Heart left ventricle (tissue), 16 donors: ENCODE measurements at regions not wholly inside any gene's neighbourhood (a gene's known extent, or its start where the extent isn't known, plus 50 kb on each side); places are given as distances from the start of the nearest gene placed in this dataset.

Source experiments
- ATAC-seq, 4 donors: fragments of 200-7000 bp; cut with Tn5 transposase; one replicate each; pipeline ENCODE4 v1.9.1; 2020 to 2022; ENCODE audit warnings: moderate library complexity in 4 of 4, mild to moderate bottlenecking in 3 of 4, moderate number of reproducible peaks in 1 of 4
- DNase-seq, 5 donors: peaks; one replicate each; pipeline ENCODE4 v3.0.0-alpha.2; 2020
- H3K27ac ChIP-seq, 12 donors: fragments of 200-600 bp; sonication (generic) in 4 of 12; one replicate each; pipeline versions ENCODE4 v1.5.0 to v1.8.0; 2016 to 2022; ENCODE audit warnings: mild to moderate bottlenecking in 2 of 12
- H3K27me3 ChIP-seq, 9 donors: fragments of 200-600 bp; sonication (generic) in 2 of 9; one replicate each; pipeline versions ENCODE4 v1.5.1 to v1.8.0; 2016 to 2022; ENCODE audit warnings: mild to moderate bottlenecking in 3 of 9
- H3K36me3 ChIP-seq, 9 donors: fragments of 200-600 bp; sonication (generic) in 2 of 9; one replicate each; pipeline versions ENCODE4 v1.5.0 to v1.8.0; 2018 to 2022; ENCODE audit warnings: mild to moderate bottlenecking in 2 of 9
- H3K4me1 ChIP-seq, 12 donors: fragments of 200-600 bp; sonication (generic) in 4 of 12; one replicate each; pipeline versions ENCODE4 v1.5.0 to v1.8.0; 2016 to 2022; ENCODE audit warnings: mild to moderate bottlenecking in 3 of 12
- H3K4me3 ChIP-seq, 12 donors: fragments of 200-600 bp; sonication (generic) in 4 of 12; one replicate each; pipeline versions ENCODE4 v1.5.0 to v1.8.0; 2017 to 2022; ENCODE audit warnings: mild to moderate bottlenecking in 9 of 12, moderate library complexity in 4 of 12
- H3K9me3 ChIP-seq, 12 donors: fragments of 200-600 bp; sonication (generic) in 4 of 12; one replicate each; pipeline versions ENCODE4 v1.5.0 to v1.8.0; 2016 to 2022; ENCODE audit warnings: mild to moderate bottlenecking in 1 of 12
- POLR2A ChIP-seq, 2 donors: fragments of 450-650 bp; IDR thresholded peaks; one replicate each; pipeline ENCODE4 v1.6.1; 2017; ENCODE audit warnings: antibody characterized with exemption in 2 of 2, mild to moderate bottlenecking in 2 of 2, moderate library complexity in 2 of 2
- WGBS, 4 donors: extraction: QIAGEN DNeasy Blood & Tissue Kit in 2 of 4; methylation state at CpG; one replicate each; pipeline versions ENCODE4 v1.1.5 to v1.1.7; 2013 to 2018; 5-methylcytosine and 5-hydroxymethylcytosine counted together
- intact Hi-C, 10 donors: fragments of 100-400 bp; cut with DNase I; formaldehyde crosslinking; loops; one replicate each; pipeline versions ENCODE4 v1.11.1 to v1.14.2; 2022
- TF ChIP-seq, protein P1 (sequence below), 12 donors: fragments of 200-600 bp; sonication (generic) in 4 of 12; IDR thresholded peaks; one replicate each; pipeline versions ENCODE4 v1.5.0 to v1.8.0; 2018 to 2022; ENCODE audit warnings: antibody characterized with exemption in 12 of 12, mild to moderate bottlenecking in 5 of 12
- donor health status: ischemic (EF 13 %, LVEDD 7.1; RV severe dilation, severe dysfunction).
- donor health status: healthy with polysubstance abuse.
- donor health status: DM: no; HTN: yes; CAD: no.
- donor health status: DM: no; HTN: no; CAD: no.
- donor health status: ischemic (EF 25% LVEDD 6.9; RV normal size, moderate dysfunction).
- donor health status: ischemic (EF 25% LVEDD 5.7; RV mildly dilated, moderate dysfunction).
- donor health status: healthy.
- donor health status: DM: yes; HTN: yes; CAD: no.
- donor health status: ischemic (EF 35%, LVEDD 5.7; RV mildly dilated, moderate dysfunction).
- donor health status: nonischemic (EF 11% LVEDD 7.7; RV severe dilation, severe dysfunction).
- donor health status: DM: yes; HTN: yes; CAD: no.
- donor health status: PGD.
- donor health status: ischemic (EF 29% LVEDD 5.4; RV normal size, mild dysfunction).
- donor health status: nonischemic (EF 23%, LVEDD 6.1; RV moderate dilation, normal function).

- Histone ChIP-seq H3K36me3 (no peaks in the 10 kb centered on the region), H3K4me3 (no peak overlapping the region), H3K9me3 (peaks cover 0 to 19% (median 0%) of the 10 kb centered on the region in 12 donors), H3K4me1 (peaks cover 0 to 11% (median 0%) of the 10 kb centered on the region in 12 donors), H3K27ac (no peak overlapping the region), H3K27me3 (no peaks in the 10 kb centered on the region)
- ATAC-seq (no peak), DNase-seq (no peak)
- TF ChIP-seq POLR2A (IDR thresholded peaks at IDR 0.05): no peak
- TF ChIP-seq, protein P1, sequence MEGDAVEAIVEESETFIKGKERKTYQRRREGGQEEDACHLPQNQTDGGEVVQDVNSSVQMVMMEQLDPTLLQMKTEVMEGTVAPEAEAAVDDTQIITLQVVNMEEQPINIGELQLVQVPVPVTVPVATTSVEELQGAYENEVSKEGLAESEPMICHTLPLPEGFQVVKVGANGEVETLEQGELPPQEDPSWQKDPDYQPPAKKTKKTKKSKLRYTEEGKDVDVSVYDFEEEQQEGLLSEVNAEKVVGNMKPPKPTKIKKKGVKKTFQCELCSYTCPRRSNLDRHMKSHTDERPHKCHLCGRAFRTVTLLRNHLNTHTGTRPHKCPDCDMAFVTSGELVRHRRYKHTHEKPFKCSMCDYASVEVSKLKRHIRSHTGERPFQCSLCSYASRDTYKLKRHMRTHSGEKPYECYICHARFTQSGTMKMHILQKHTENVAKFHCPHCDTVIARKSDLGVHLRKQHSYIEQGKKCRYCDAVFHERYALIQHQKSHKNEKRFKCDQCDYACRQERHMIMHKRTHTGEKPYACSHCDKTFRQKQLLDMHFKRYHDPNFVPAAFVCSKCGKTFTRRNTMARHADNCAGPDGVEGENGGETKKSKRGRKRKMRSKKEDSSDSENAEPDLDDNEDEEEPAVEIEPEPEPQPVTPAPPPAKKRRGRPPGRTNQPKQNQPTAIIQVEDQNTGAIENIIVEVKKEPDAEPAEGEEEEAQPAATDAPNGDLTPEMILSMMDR (IDR thresholded peaks at IDR 0.05): no peak
- 53 to 90% (median 87%) methylated on average over 2 of the region's 2 CpGs for WGBS, 4 donors
- intact Hi-C loops: loop anchor here in 4 of 10 donors (5.0 to 10.0 kb wide), 5 partner anchors 63 to 484 kb away; no protein-coding TSS in a partner anchor
Observed at GRCh38 chr9:13550519-13550918, 271.0 kb upstream of the MPDZ start.

DNA sequence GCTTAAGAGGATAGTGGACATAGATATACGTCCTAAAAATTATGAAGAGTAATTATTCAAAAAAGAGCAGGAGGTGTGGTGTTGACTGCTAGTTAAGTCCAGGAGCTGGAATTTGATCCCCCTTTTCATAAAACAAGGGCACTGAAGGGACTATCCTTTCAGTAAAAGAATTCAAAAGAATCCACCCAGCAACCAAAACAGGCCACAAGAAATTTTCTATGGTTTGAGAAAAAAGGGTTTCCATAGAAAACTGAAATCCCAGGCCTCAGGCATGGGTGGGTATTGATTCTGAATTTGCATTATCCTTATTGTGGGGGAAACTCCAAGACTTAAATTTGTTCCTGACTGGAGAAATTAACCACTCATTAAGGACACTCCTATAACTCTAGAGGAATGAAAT, 269.0 kb upstream of the MPDZ start:
- TF ChIP-seq POLR2A (IDR thresholded peaks at IDR 0.05): no peak
- TF ChIP-seq, protein P1 (IDR thresholded peaks at IDR 0.05): no peak
- intact Hi-C loops: loop anchor here in 2 of 10 donors (10.0 kb wide), 2 partner anchors 56 to 64 kb away; no protein-coding TSS in a partner anchor
- ATAC-seq (no peak), DNase-seq (no peak)
- H3K36me3 ChIP-seq: no peaks in the 10 kb centered on the region
- peaks cover 0 to 14% (median 0%) of the 10 kb centered on the region in 12 donors for H3K9me3 ChIP-seq
- no peaks in the 10 kb centered on the region for H3K4me1 ChIP-seq
- no peak overlapping the region for H3K27ac ChIP-seq
- 88 to 99% (median 93%) methylated on average over 1 of the region's 1 CpG for WGBS, 4 donors
- H3K4me3 ChIP-seq: no peak overlapping the region
- H3K27me3 ChIP-seq: no peaks in the 10 kb centered on the region

DNA sequence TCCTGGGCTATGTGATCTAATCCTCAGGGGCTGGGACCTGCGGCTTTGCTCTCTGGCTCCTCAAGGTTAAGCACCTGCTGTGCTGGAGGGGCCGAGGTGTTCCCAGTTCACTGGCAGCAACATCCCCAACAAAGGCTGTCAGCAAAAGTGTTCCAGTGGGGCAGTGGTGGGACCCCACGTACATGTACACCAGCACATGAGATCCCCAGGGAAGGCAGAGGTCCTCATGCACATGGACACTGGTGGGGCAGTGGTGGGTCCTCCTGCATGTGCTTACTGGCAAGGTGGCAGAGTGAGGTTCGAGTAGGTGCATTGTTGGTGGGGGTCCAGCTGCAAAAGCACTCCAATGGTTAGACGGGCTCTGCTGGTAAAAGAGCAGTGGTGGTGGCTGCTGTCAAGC, 255.6 kb upstream of the MPDZ start:
- peaks cover 0 to 24% (median 2%) of the 10 kb centered on the region in 12 donors for H3K9me3 ChIP-seq
- DNase-seq (no peak), ATAC-seq (no peak)
- no peak overlapping the region for H3K27ac ChIP-seq
- H3K4me3 ChIP-seq: no peak overlapping the region
- no peaks in the 10 kb centered on the region for H3K36me3 ChIP-seq
- no peak for TF ChIP-seq POLR2A (IDR thresholded peaks at IDR 0.05)
- TF ChIP-seq, protein P1 (IDR thresholded peaks at IDR 0.05): no peak
- no peaks in the 10 kb centered on the region for H3K27me3 ChIP-seq
- 74 to 76% (median 74%) methylated on average over 5 of the region's 5 CpGs for WGBS, 4 donors
- peaks cover 0 to 7% (median 2%) of the 10 kb centered on the region in 12 donors for H3K4me1 ChIP-seq
- intact Hi-C loops: no loop called here

- H3K9me3 ChIP-seq: peaks cover 0 to 16% (median 2%) of the 10 kb centered on the region in 12 donors
- ATAC-seq: no peak
- H3K27me3 ChIP-seq: no peaks in the 10 kb centered on the region
- no peak overlapping the region for H3K4me3 ChIP-seq
- H3K27ac ChIP-seq: no peak overlapping the region
- TF ChIP-seq POLR2A (IDR thresholded peaks at IDR 0.05): no peak
- TF ChIP-seq, protein P1 (IDR thresholded peaks at IDR 0.05): no peak
- intact Hi-C loops: no loop called here
- H3K4me1 ChIP-seq: peaks cover 0 to 7% (median 2%) of the 10 kb centered on the region in 12 donors
- WGBS, 4 donors: 95 to 98% (median 97%) methylated on average over 2 of the region's 2 CpGs
- H3K36me3 ChIP-seq: no peaks in the 10 kb centered on the region
- DNase-seq: no peak
Observed at GRCh38 chr9:13534006-13534405, 254.5 kb upstream of the MPDZ start.
